ENCODE measurements at regions not wholly inside any gene's neighbourhood (a gene's known extent, or its start where the extent isn't known, plus 50 kb on each side); places are given as distances from the start of the nearest gene placed in this dataset.

DNA sequence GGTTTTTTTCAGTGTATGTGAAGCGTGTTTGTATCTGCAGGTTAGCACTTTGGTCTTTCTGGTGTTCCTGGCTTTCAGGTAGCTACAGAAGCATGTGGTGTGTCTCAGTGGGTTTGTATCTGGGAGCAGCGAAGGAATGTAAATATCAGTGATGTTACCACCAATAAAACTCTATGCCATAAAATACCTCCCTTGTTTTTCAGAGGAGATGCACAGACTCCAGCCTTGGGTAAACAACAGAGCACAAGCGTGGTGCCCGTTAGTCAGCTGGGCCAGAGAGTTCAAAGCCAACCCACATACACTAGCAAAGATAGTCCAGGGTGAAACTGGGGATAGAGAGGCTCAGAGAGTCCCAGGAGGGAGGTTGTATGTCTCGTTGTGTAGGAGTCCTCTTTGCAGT is 393.8 kb downstream of the SMOC2 start:
- H3K27ac Mint-ChIP-seq, result no peak overlapping the region
- DNase-seq, result no peak

DNA sequence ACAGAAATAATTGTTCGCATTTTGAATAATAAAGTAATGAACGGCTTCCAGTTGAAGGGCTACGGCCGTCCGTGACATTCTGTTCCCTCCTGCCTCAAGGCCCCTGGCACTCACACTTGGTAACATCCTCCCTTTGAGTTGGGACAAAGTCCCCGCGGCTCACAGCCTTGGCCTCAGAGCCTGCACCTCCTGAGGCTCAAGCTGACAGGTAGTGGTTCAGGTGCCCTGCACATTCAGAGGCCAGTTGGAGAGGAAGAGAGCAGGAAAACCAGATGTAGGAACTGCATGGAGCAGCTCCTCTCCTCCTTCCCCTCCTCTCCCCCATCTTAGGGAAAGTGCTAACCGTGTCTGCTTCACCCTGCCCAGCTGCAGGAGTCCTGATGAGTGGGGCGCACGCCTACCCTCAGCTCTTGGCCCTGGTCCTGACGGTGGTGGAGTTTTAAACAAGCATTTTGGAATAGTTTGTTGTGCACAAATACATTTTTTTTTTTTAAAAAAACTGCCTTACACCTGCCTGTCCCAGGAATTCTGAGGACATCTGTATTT is 393.1 kb downstream of the SMOC2 start:
- TF ChIP-seq, protein P1, sequence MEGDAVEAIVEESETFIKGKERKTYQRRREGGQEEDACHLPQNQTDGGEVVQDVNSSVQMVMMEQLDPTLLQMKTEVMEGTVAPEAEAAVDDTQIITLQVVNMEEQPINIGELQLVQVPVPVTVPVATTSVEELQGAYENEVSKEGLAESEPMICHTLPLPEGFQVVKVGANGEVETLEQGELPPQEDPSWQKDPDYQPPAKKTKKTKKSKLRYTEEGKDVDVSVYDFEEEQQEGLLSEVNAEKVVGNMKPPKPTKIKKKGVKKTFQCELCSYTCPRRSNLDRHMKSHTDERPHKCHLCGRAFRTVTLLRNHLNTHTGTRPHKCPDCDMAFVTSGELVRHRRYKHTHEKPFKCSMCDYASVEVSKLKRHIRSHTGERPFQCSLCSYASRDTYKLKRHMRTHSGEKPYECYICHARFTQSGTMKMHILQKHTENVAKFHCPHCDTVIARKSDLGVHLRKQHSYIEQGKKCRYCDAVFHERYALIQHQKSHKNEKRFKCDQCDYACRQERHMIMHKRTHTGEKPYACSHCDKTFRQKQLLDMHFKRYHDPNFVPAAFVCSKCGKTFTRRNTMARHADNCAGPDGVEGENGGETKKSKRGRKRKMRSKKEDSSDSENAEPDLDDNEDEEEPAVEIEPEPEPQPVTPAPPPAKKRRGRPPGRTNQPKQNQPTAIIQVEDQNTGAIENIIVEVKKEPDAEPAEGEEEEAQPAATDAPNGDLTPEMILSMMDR (IDR thresholded peaks at IDR 0.05), result no peak
- no peak for DNase-seq
- peaks cover 11% of the 10 kb centered on the region; the same call in 1 of the 2 replicates for H3K9me3 Mint-ChIP-seq
- H3K27ac Mint-ChIP-seq, result no peak overlapping the region
- peaks cover 25% of the 10 kb centered on the region for H3K27me3 Mint-ChIP-seq (ENCODE audit: insufficient read depth)
- H3K4me1 Mint-ChIP-seq (ENCODE audit: low read depth), result peaks cover 5% of the 10 kb centered on the region; the same call in 1 of the 2 replicates
- no peak overlapping the region for H3K4me3 Mint-ChIP-seq
- H3K36me3 Mint-ChIP-seq (ENCODE audit: low read depth), result peaks cover 3% of the 10 kb centered on the region; the same call in 1 of the 2 replicates

More for the DNA sequence above, 393.8 kb downstream of the SMOC2 start:
- Mint-ChIP-seq H3K9me3 (peaks cover 18% of the 10 kb centered on the region), H3K36me3 (ENCODE audit: low read depth) (peaks cover 9% of the 10 kb centered on the region), H3K27me3 (ENCODE audit: insufficient read depth) (peaks cover 28% of the 10 kb centered on the region), H3K4me3 (no peak overlapping the region), H3K4me1 (ENCODE audit: low read depth) (peaks cover 4% of the 10 kb centered on the region; the same call in 1 of the 2 replicates)
- TF ChIP-seq, protein P1 (IDR thresholded peaks at IDR 0.05), result no peak

DNA sequence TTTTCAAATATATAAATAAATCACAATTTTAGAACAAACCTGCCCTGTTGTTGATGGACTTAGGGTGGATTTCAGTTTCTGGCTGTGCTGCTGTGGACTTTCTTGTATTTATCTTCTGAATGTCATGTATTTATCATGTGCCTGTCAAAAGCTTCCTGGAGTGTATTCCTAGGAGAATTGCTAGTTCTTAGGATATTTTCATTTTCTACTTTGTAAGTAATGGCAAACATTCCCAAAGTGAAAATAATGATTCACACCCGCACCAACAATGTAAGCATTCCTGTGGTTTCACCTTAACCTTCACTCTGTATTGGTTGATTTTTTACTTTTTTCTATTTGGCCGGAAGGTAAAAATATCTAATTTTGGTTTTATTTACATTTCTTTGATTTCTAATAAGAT is 387.8 kb downstream of the SMOC2 start:
- Mint-ChIP-seq H3K36me3 (ENCODE audit: low read depth) (no peaks in the 10 kb centered on the region), H3K27ac (no peak overlapping the region), H3K4me3 (no peak overlapping the region), H3K27me3 (ENCODE audit: insufficient read depth) (peaks cover 7% of the 10 kb centered on the region), H3K9me3 (peaks cover 8% of the 10 kb centered on the region; the same call in 1 of the 2 replicates), H3K4me1 (ENCODE audit: low read depth) (peaks cover 5% of the 10 kb centered on the region; the same call in 1 of the 2 replicates)
- DNase-seq, result no peak
- TF ChIP-seq, protein P1 (IDR thresholded peaks at IDR 0.05), result no peak

DNA sequence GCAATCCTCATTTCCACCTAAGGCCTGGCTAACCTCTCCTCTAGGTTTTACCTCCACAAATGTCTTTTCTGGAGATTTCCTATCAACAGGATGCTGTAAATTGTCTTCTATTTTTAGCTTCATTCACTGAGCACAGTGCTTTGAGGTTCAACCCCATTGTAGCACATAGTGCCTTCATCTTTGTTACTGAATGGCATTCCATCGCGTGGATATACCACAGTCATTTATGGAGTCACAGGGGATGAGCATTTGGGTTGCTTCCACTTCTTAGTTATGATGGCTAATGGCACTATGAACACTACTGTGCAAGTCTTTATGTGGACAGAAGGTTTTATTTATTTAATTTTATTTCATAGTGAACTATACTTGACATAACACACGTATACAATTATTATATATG is 387.1 kb downstream of the SMOC2 start:
- no peak for DNase-seq
- peaks cover 8% of the 10 kb centered on the region; the same call in 1 of the 2 replicates for H3K9me3 Mint-ChIP-seq
- H3K4me1 Mint-ChIP-seq (ENCODE audit: low read depth), result peaks cover 5% of the 10 kb centered on the region; the same call in 1 of the 2 replicates
- no peak overlapping the region for H3K27ac Mint-ChIP-seq
- peaks cover 7% of the 10 kb centered on the region for H3K27me3 Mint-ChIP-seq (ENCODE audit: insufficient read depth)
- TF ChIP-seq, protein P1 (IDR thresholded peaks at IDR 0.05), result no peak
- H3K4me3 Mint-ChIP-seq, result no peak overlapping the region
- H3K36me3 Mint-ChIP-seq (ENCODE audit: low read depth), result no peaks in the 10 kb centered on the region

DNA sequence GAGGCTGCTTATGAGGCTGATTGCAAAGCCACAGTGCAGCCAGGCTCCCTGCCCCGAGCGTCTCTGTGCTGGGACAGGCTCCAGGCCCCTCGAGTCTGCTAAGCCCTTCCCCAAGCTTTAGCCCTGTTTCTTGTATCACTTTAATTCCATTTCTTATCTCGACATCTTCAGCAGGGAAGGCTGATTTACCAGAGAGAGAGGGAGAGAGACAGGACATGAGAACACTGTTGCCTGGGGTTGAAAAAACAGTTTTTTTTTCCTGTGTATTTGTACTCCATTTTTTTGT is 386.5 kb downstream of the SMOC2 start:
- no peak for DNase-seq
- Mint-ChIP-seq H3K4me1 (ENCODE audit: low read depth) (peaks cover 5% of the 10 kb centered on the region; the same call in 1 of the 2 replicates), H3K27me3 (ENCODE audit: insufficient read depth) (peaks cover 7% of the 10 kb centered on the region), H3K27ac (no peak overlapping the region), H3K36me3 (ENCODE audit: low read depth) (no peaks in the 10 kb centered on the region), H3K9me3 (peaks cover 8% of the 10 kb centered on the region; the same call in 1 of the 2 replicates), H3K4me3 (no peak overlapping the region)
- TF ChIP-seq, protein P1 (IDR thresholded peaks at IDR 0.05), result no peak

Data from HFFc6 (cell line).